H4 (cell line): ENCODE measurements at regions not wholly inside any gene's neighbourhood (a gene's known extent, or its start where the extent isn't known, plus 50 kb on each side); places are given as distances from the start of the nearest gene placed in this dataset.
"Not testable (repeated sequence)": the region's sequence is repeated elsewhere in the genome, so short reads cannot be mapped to it uniquely, and the experiment has no call there.

ENCODE experiments used
- DNase-seq: peaks from one replicate; pipeline ENCODE4 v3.0.0-alpha.2; 2015; ENCODE audit warnings: low spot score

GRCh38 chr21:25487046-25487594 is 120.2 kb downstream of the MRPL39 start:
- no peak for DNase-seq

GRCh38 chr21:25485914-25486313 is 121.4 kb downstream of the MRPL39 start:
- DNase-seq = no peak

- no peak for DNase-seq
Measured at GRCh38 chr21:25467896-25468295, 139.4 kb downstream of the MRPL39 start.

GRCh38 chr21:25467071-25467470 is 140.2 kb downstream of the MRPL39 start:
- DNase-seq = not testable (repeated sequence)

GRCh38 chr21:25466470-25466869 is 140.8 kb downstream of the MRPL39 start:
- no peak for DNase-seq

GRCh38 chr21:25465263-25465662 is 142.0 kb downstream of the MRPL39 start:
- no peak for DNase-seq

- no peak for DNase-seq
Measured at GRCh38 chr21:25464275-25464674, 143.0 kb downstream of the MRPL39 start.

GRCh38 chr21:25462517-25462971 is 144.7 kb downstream of the MRPL39 start:
- no peak for DNase-seq

GRCh38 chr21:25461725-25462124 is 145.6 kb downstream of the MRPL39 start:
- no peak for DNase-seq

GRCh38 chr21:25459993-25460392 is 147.3 kb downstream of the MRPL39 start:
- DNase-seq = no peak

GRCh38 chr21:25459365-25459764 is 147.9 kb downstream of the MRPL39 start:
- no peak for DNase-seq

GRCh38 chr21:25458484-25458883 is 148.8 kb downstream of the MRPL39 start:
- DNase-seq = no peak

- DNase-seq = no peak
Measured at GRCh38 chr21:25457946-25458345, 149.3 kb downstream of the MRPL39 start.

GRCh38 chr21:25457411-25457810 is 149.9 kb downstream of the MRPL39 start:
- DNase-seq = peak; percentile 47

- no peak for DNase-seq
Measured at GRCh38 chr21:25456672-25457071, 150.6 kb downstream of the MRPL39 start.

- no peak for DNase-seq
Measured at GRCh38 chr21:25453524-25453923, 153.8 kb downstream of the MRPL39 start.

GRCh38 chr21:25449950-25450349 is 157.3 kb downstream of the MRPL39 start:
- no peak for DNase-seq

- no peak for DNase-seq
Measured at GRCh38 chr21:25441835-25442234, 165.4 kb downstream of the MRPL39 start.

- not testable (repeated sequence) for DNase-seq
Measured at GRCh38 chr21:25437465-25437864, 169.8 kb downstream of the MRPL39 start.

- no peak for DNase-seq
Measured at GRCh38 chr21:25428537-25428936, 178.7 kb downstream of the MRPL39 start.

GRCh38 chr21:25427828-25428227 is 179.5 kb downstream of the MRPL39 start:
- DNase-seq = no peak

GRCh38 chr21:25426580-25426979 is 180.7 kb downstream of the MRPL39 start:
- no peak for DNase-seq

- DNase-seq = no peak
Measured at GRCh38 chr21:25425156-25425555, 182.1 kb downstream of the MRPL39 start.

GRCh38 chr21:25424634-25425033 is 182.6 kb downstream of the MRPL39 start:
- no peak for DNase-seq
